Endothelial cell of umbilical vein (primary cell): ENCODE measurements at regions not wholly inside any gene's neighbourhood (a gene's known extent, or its start where the extent isn't known, plus 50 kb on each side); places are given as distances from the start of the nearest gene placed in this dataset.

ENCODE experiments used
- BruUV-seq: library from RNA; stranded (reverse); fragments of 400-500 nt; replicated peaks from 2 replicates; lab custom pipeline; 2021; lab: Mats Ljungman, UMichigan
- CTCF ChIA-PET: fragments of 300-600, 350-600 bp; sonication (Branson Sonifier 250); formaldehyde crosslinking; loops from one replicate; lab custom pipeline; 2021; ENCODE audit warnings: antibody characterized with exemption, inconsistent platforms; lab: Charles Lee
- POLR2A ChIA-PET: fragments of 300-600, 350-600 bp; sonication (Branson Sonifier 250); formaldehyde crosslinking; loops from one replicate; lab custom pipeline; 2021; ENCODE audit warnings: antibody characterized with exemption, inconsistent platforms; lab: Charles Lee
- DNase-seq: peaks from one replicate; pipeline ENCODE4 v3.0.0-alpha.2; 2011; ENCODE audit warnings: low read depth, low spot score
- FAIRE-seq: peaks from 2 replicates; lab custom pipeline; 2011; peaks lifted over from hg19 to GRCh38; lab: Jason Lieb, UNC
- H2AFZ ChIP-seq: 2 replicates; pipeline ENCODE4 v1.6.0; 2012; ENCODE audit warnings: low read depth, low read length, control low read depth, inconsistent platforms
- H3K27ac ChIP-seq: 2 replicates; pipeline ENCODE4 v1.5.1; 2011; ENCODE audit warnings: low read depth, mild to moderate bottlenecking, control low read depth, low read length, moderate library complexity; ENCODE audit not compliant: insufficient read depth
- H3K27me3 ChIP-seq, 2 experiments: 2 replicates each; pipeline versions ENCODE4 v1.6.0 to v1.6.1; 2011; ENCODE audit warnings: low read length in 2 of 2, mixed read lengths in 1 of 2; ENCODE audit not compliant: control insufficient read depth in 2 of 2, insufficient read depth in 2 of 2
- H3K36me3 ChIP-seq, 2 experiments: 2 replicates in 1 of 2; 3 replicates in 1 of 2; pipeline ENCODE4 v1.5.1; 2011; ENCODE audit warnings: low read length in 2 of 2, mild to moderate bottlenecking in 1 of 2, moderate library complexity in 1 of 2; ENCODE audit not compliant: control insufficient read depth in 2 of 2, insufficient read depth in 2 of 2; ENCODE audit errors: extremely low read depth in 1 of 2
- H3K4me1 ChIP-seq: 3 replicates; pipeline ENCODE4 v1.5.1; 2011; ENCODE audit warnings: mild to moderate bottlenecking, low read length; ENCODE audit not compliant: control insufficient read depth, insufficient read depth; ENCODE audit errors: extremely low read depth
- H3K4me2 ChIP-seq: 2 replicates; pipeline ENCODE4 v1.6.1; 2011; ENCODE audit warnings: low read length, control low read depth, mixed read lengths; ENCODE audit not compliant: insufficient read depth
- H3K4me3 ChIP-seq, 3 experiments: fragments of 200-600 bp in 1 of 3; sonication (generic), shearing (Covaris generic) in 1 of 3; replicated peaks in 1 of 3; 2 replicates each; pipeline ENCODE4 v1.5.1; 2011 to 2016; ENCODE audit warnings: control low read depth in 3 of 3, low read length in 3 of 3, mild to moderate bottlenecking in 2 of 3, inconsistent platforms in 1 of 3, low read depth in 1 of 3, moderate library complexity in 1 of 3; ENCODE audit not compliant: insufficient read depth in 1 of 3
- H3K79me2 ChIP-seq: 2 replicates; pipeline ENCODE4 v1.6.0; 2012; ENCODE audit warnings: low read length, inconsistent platforms; ENCODE audit not compliant: control insufficient read depth, insufficient read depth
- H3K9ac ChIP-seq: replicated peaks from 2 replicates; pipeline ENCODE3; 2011; ENCODE audit warnings: low read length, control low read depth; ENCODE audit not compliant: insufficient read depth; ENCODE audit errors: extremely low read depth
- H3K9me1 ChIP-seq: replicated peaks from 3 replicates; pipeline ENCODE4 v1.6.0; 2011; ENCODE audit warnings: mild to moderate bottlenecking, low read length; ENCODE audit not compliant: control insufficient read depth, insufficient read depth; ENCODE audit errors: extremely low read depth
- H3K9me3 ChIP-seq: replicated peaks from 2 replicates; pipeline ENCODE4 v1.5.1; 2012; ENCODE audit warnings: low read length, inconsistent platforms; ENCODE audit not compliant: control insufficient read depth, insufficient read depth
- H4K20me1 ChIP-seq: replicated peaks from 2 replicates; pipeline ENCODE3; 2011; ENCODE audit warnings: mild to moderate bottlenecking, low read length; ENCODE audit not compliant: control insufficient read depth, insufficient read depth; ENCODE audit errors: extremely low read depth
- EZH2 ChIP-seq: IDR thresholded peaks from 2 replicates; pipeline ENCODE4 v1.6.1; 2012; ENCODE audit warnings: borderline replicate concordance, low read depth, mild to moderate bottlenecking, moderate library complexity, low read length, inconsistent platforms; ENCODE audit not compliant: severe bottlenecking
- FOS ChIP-seq: IDR thresholded peaks from 2 replicates; pipeline ENCODE4 v1.6.1; 2011; ENCODE audit warnings: mild to moderate bottlenecking, low read length, moderate library complexity, borderline replicate concordance; ENCODE audit not compliant: insufficient read depth
- GATA2 ChIP-seq: IDR thresholded peaks from 2 replicates; pipeline ENCODE4 v1.7.0; 2011; ENCODE audit warnings: low read depth, mild to moderate bottlenecking, moderate library complexity, mixed read lengths, low read length; ENCODE audit not compliant: insufficient read length, insufficient read depth
- JUN ChIP-seq: IDR thresholded peaks from 2 replicates; pipeline ENCODE4 v1.6.1; 2011; ENCODE audit warnings: borderline replicate concordance, low read depth; ENCODE audit not compliant: insufficient read length, insufficient read depth
- MYC ChIP-seq: IDR thresholded peaks from one replicate; pipeline ENCODE4 v1.6.1; 2011; ENCODE audit warnings: mild to moderate bottlenecking, low read depth, low read length
- POLR2A ChIP-seq: IDR thresholded peaks from 2 replicates; pipeline ENCODE4 v1.6.1; 2012; ENCODE audit warnings: low read depth, mild to moderate bottlenecking, control low read depth, low read length
- POLR2AphosphoS5 ChIP-seq: IDR thresholded peaks from 2 replicates; pipeline ENCODE4 v1.6.1; 2012; ENCODE audit warnings: low read depth, mild to moderate bottlenecking, control low read depth, low read length, moderate library complexity; ENCODE audit not compliant: insufficient read depth
- dilution Hi-C: fragments of 300-500 bp; cut with MboI; formaldehyde crosslinking; loops from one replicate; pipeline ENCODE4 v1.15.0; 2019; ENCODE audit warnings: low sequenced_read_pairs; ENCODE audit not compliant: extremely low pct_ligation_motif_present
- intact Hi-C: fragments of 100-400 bp; cut with micrococcal nuclease; formaldehyde crosslinking; loops from one replicate; pipeline ENCODE4 v1.10.0; 2022
- TF ChIP-seq, protein P1 (sequence below): IDR thresholded peaks from 2 replicates; pipeline ENCODE4 v1.6.1; 2011; ENCODE audit not compliant: insufficient read depth, insufficient read length
- TF ChIP-seq, protein P2 (sequence below), 2 donors: IDR thresholded peaks; 1 replicate in 1 of 2; 2 replicates in 1 of 2; pipeline ENCODE4 v1.5.1; 2011; ENCODE audit warnings: low read length in 2 of 2, mild to moderate bottlenecking in 2 of 2, moderate library complexity in 2 of 2, control low read depth in 1 of 2, inconsistent platforms in 1 of 2, low read depth in 1 of 2; ENCODE audit not compliant: insufficient read depth in 1 of 2; ENCODE audit errors: extremely low read depth in 1 of 2

- H3K27me3 ChIP-seq, result no peaks in the 10 kb centered on the region
- no TSS peak for BruUV-seq
- intact Hi-C loops (no loop called here), dilution Hi-C loops (no loop called here)
- H3K9me3 ChIP-seq, result no peaks in the 10 kb centered on the region
- no peaks in the 10 kb centered on the region for H3K9me1 ChIP-seq
- FAIRE-seq (no peak), DNase-seq (peak; percentile 42)
- no peaks in the 10 kb centered on the region for H3K4me1 ChIP-seq
- no peak overlapping the region for H3K9ac ChIP-seq
- no peaks in the 10 kb centered on the region for H3K79me2 ChIP-seq
- no peak overlapping the region for H3K4me3 ChIP-seq
- POLR2A ChIA-PET, result no interaction called here
- no peak overlapping the region for H3K4me2 ChIP-seq
- CTCF ChIA-PET, result no interaction called here
- H3K27ac ChIP-seq, result no peak overlapping the region
- H3K36me3 ChIP-seq, result no peaks in the 10 kb centered on the region
- TF ChIP-seq EZH2 (no peak), JUN (no peak), GATA2 (no peak), FOS (no peak), POLR2AphosphoS5 (no peak), MYC (no peak), POLR2A (no peak)
- TF ChIP-seq, protein P1, sequence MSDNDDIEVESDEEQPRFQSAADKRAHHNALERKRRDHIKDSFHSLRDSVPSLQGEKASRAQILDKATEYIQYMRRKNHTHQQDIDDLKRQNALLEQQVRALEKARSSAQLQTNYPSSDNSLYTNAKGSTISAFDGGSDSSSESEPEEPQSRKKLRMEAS, result no peak
- TF ChIP-seq, protein P2, sequence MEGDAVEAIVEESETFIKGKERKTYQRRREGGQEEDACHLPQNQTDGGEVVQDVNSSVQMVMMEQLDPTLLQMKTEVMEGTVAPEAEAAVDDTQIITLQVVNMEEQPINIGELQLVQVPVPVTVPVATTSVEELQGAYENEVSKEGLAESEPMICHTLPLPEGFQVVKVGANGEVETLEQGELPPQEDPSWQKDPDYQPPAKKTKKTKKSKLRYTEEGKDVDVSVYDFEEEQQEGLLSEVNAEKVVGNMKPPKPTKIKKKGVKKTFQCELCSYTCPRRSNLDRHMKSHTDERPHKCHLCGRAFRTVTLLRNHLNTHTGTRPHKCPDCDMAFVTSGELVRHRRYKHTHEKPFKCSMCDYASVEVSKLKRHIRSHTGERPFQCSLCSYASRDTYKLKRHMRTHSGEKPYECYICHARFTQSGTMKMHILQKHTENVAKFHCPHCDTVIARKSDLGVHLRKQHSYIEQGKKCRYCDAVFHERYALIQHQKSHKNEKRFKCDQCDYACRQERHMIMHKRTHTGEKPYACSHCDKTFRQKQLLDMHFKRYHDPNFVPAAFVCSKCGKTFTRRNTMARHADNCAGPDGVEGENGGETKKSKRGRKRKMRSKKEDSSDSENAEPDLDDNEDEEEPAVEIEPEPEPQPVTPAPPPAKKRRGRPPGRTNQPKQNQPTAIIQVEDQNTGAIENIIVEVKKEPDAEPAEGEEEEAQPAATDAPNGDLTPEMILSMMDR (IDR thresholded peaks at IDR 0.05; ENCODE audit: extremely low read depth in 1 of 2, insufficient read depth in 1 of 2, low read depth in 1 of 2, low read length in 2 of 2), result no peak
- H4K20me1 ChIP-seq, result no peaks in the 10 kb centered on the region
- no peak overlapping the region for H2AFZ ChIP-seq
Observed at GRCh38 chr3:159432682-159433340, 555.8 kb upstream of the IL12A start.
